OCI-LY7 (cell line): ENCODE measurements at regions not wholly inside any gene's neighbourhood (a gene's known extent, or its start where the extent isn't known, plus 50 kb on each side); places are given as distances from the start of the nearest gene placed in this dataset.
"Not testable (repeated sequence)": the region's sequence is repeated elsewhere in the genome, so short reads cannot be mapped to it uniquely, and the experiment has no call there.

Source experiments
- BruUV-seq: library from RNA; stranded (reverse); fragments of 400-500 nt; replicated peaks from 2 replicates; lab custom pipeline; 2021; lab: Mats Ljungman, UMichigan
- CTCF ChIA-PET: fragments of 300-600 bp; sonication (Branson Sonifier 250); formaldehyde crosslinking; loops from one replicate; lab custom pipeline; 2022; ENCODE audit warnings: antibody characterized with exemption; ENCODE audit not compliant: unreplicated experiment; lab: Charles Lee
- POLR2A ChIA-PET: fragments of 300-600 bp; sonication (Branson Sonifier 250); formaldehyde crosslinking; loops from one replicate; lab custom pipeline; 2022; ENCODE audit warnings: antibody characterized with exemption; lab: Charles Lee
- DNase-seq: peaks from one replicate; pipeline ENCODE4 v3.0.0-alpha.2; 2015; ENCODE audit warnings: low spot score
- H2AFZ ChIP-seq: fragments of 200-600 bp; sonication (generic), shearing (Covaris generic); 2 replicates; pipeline ENCODE4 v1.6.1; 2014; ENCODE audit warnings: mild to moderate bottlenecking, antibody characterized with exemption, low read length, moderate library complexity
- H3K27ac ChIP-seq: fragments of 200-600 bp; sonication (generic); 2 replicates; pipeline ENCODE4 v1.5.1; 2014; ENCODE audit warnings: mixed run types, low read depth, mild to moderate bottlenecking, moderate library complexity, low read length, inconsistent platforms; ENCODE audit not compliant: poor library complexity, severe bottlenecking
- H3K36me3 ChIP-seq: fragments of 200-600 bp; sonication (generic); 2 replicates; pipeline ENCODE4 v1.6.1; 2014; ENCODE audit warnings: mild to moderate bottlenecking, antibody characterized with exemption, low read length, moderate library complexity, mixed read lengths; ENCODE audit not compliant: insufficient read depth
- H3K4me1 ChIP-seq: fragments of 200-600 bp; sonication (generic); 2 replicates; pipeline ENCODE4 v1.5.1; 2014; ENCODE audit warnings: mild to moderate bottlenecking, low read length; ENCODE audit not compliant: insufficient read depth, poor library complexity, severe bottlenecking
- H3K4me2 ChIP-seq: fragments of 200-600 bp; sonication (generic); 2 replicates; pipeline ENCODE4 v1.6.1; 2014; ENCODE audit warnings: mild to moderate bottlenecking, low read length
- H3K4me3 ChIP-seq: fragments of 200-600 bp; sonication (generic); 2 replicates; pipeline ENCODE4 v1.5.1; 2014; ENCODE audit warnings: mild to moderate bottlenecking, low read depth, low read length; ENCODE audit not compliant: poor library complexity, severe bottlenecking
- H3K79me2 ChIP-seq: fragments of 200-600 bp; sonication (generic); 2 replicates; pipeline ENCODE4 v1.6.1; 2016; ENCODE audit warnings: low read depth, mild to moderate bottlenecking, low read length, moderate library complexity, mixed read lengths; ENCODE audit not compliant: insufficient read depth
- H3K9me2 ChIP-seq: fragments of 200-600 bp; sonication (generic); 2 replicates; pipeline ENCODE4 v1.6.1; 2016; ENCODE audit warnings: mild to moderate bottlenecking, low read length, mixed read lengths; ENCODE audit not compliant: insufficient read depth
- H3K9me3 ChIP-seq: fragments of 200-600 bp; sonication (generic); 2 replicates; pipeline ENCODE4 v1.6.1; 2014; ENCODE audit warnings: mild to moderate bottlenecking, mixed run types, low read length, mixed read lengths
- H4K20me1 ChIP-seq: fragments of 200-600 bp; sonication (generic); 2 replicates; pipeline ENCODE4 v1.6.1; 2014; ENCODE audit warnings: mild to moderate bottlenecking, antibody characterized with exemption, low read length, moderate library complexity, mixed read lengths; ENCODE audit not compliant: insufficient read depth
- EZH2phosphoT487 ChIP-seq: fragments of 200-600 bp; sonication (generic); IDR thresholded peaks from 2 replicates; pipeline ENCODE4 v1.6.1; 2018; ENCODE audit warnings: low read depth, borderline replicate concordance, mild to moderate bottlenecking, mixed run types, antibody characterized with exemption, low read length, moderate library complexity, mixed read lengths
- intact Hi-C: fragments of 100-400 bp; cut with micrococcal nuclease; formaldehyde crosslinking; loops from one replicate; pipeline ENCODE4 v1.10.0; 2022; ENCODE audit not compliant: unreplicated experiment
- TF ChIP-seq, protein P1 (sequence below): fragments of 200-600 bp; sonication (generic); conservative IDR thresholded peaks from 2 replicates; pipeline ENCODE4 v1.5.1; 2014; ENCODE audit warnings: mild to moderate bottlenecking, antibody characterized with exemption, low read length, moderate library complexity, mixed read lengths

DNA sequence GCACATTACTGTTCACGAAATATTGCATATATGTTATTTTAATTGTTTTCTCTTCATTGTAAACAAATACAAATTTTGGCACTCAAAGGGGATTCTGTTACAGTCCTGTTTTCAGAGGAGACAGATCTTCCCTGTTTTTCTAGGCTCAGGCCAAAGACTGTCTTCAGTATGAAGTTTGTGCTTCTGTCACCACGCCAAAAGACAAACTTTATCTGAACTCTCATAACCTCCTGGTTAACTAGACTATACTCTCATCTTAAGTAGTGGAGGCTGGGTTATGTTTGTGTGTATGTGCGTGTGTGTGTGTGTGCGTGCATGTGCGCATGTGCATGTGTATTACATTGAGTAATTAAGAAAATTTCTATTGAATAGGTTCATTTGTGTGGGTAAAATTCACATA is 676.8 kb upstream of the HS3ST1 start:
- Histone ChIP-seq H3K27ac (no peak overlapping the region), H3K79me2 (no peaks in the 10 kb centered on the region), H3K4me2 (no peak overlapping the region), H3K36me3 (no peaks in the 10 kb centered on the region), H3K4me3 (no peak overlapping the region), H3K9me2 (no peaks in the 10 kb centered on the region), H3K4me1 (no peaks in the 10 kb centered on the region), H4K20me1 (no peaks in the 10 kb centered on the region), H2AFZ (no peak overlapping the region), H3K9me3 (no peaks in the 10 kb centered on the region)
- DNase-seq: no peak
- ChIA-PET POLR2A (no interaction called here), CTCF (no interaction called here)
- TF ChIP-seq, protein P1, sequence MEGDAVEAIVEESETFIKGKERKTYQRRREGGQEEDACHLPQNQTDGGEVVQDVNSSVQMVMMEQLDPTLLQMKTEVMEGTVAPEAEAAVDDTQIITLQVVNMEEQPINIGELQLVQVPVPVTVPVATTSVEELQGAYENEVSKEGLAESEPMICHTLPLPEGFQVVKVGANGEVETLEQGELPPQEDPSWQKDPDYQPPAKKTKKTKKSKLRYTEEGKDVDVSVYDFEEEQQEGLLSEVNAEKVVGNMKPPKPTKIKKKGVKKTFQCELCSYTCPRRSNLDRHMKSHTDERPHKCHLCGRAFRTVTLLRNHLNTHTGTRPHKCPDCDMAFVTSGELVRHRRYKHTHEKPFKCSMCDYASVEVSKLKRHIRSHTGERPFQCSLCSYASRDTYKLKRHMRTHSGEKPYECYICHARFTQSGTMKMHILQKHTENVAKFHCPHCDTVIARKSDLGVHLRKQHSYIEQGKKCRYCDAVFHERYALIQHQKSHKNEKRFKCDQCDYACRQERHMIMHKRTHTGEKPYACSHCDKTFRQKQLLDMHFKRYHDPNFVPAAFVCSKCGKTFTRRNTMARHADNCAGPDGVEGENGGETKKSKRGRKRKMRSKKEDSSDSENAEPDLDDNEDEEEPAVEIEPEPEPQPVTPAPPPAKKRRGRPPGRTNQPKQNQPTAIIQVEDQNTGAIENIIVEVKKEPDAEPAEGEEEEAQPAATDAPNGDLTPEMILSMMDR: no peak
- no peak for TF ChIP-seq EZH2phosphoT487
- no TSS peak for BruUV-seq
- intact Hi-C loops: no loop called here

DNA sequence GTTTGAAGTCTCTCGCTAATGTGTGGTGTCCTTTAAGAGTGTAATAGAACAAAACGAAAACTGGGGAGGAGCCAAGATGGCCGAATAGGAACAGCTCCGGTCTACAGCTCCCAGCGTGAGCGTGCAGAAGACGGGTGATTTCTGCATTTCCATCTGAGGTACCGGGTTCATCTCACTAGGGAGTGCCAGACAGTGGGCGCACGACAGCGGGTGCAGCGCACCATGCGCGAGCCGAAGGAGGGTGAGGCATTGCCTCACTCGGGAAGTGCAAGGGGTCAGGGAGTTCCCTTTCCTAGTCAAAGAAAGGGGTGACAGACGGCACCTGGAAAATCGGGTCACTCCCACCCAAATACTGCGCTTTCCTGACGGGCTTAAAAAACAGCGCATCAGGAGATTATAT is 661.2 kb upstream of the HS3ST1 start:
- CTCF ChIA-PET, H3K9me2 ChIP-seq, BruUV-seq, POLR2A ChIA-PET, H3K4me2 ChIP-seq, H3K27ac ChIP-seq, H3K4me1 ChIP-seq, H4K20me1 ChIP-seq, DNase-seq, intact Hi-C loops, H3K9me3 ChIP-seq, H2AFZ ChIP-seq, H3K36me3 ChIP-seq, H3K79me2 ChIP-seq, H3K4me3 ChIP-seq: not testable (repeated sequence)

DNA sequence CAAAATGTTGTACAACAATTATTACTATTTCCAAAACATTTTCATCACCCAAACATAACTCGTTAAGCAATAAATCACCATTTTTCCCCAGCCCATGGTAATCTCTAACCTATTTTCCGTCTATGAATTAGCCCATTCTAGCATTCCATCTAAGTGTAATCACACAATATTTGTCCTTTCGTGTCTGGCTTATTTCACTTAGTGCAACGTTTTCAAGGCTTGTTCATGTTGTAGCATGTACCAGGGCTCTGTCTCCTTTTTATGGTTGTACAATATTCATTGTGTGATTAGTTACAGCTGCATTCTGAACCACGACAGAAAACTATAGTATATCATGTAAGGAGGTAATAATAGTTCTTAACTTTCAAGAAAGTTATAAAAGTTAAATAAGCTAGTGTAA is 656.0 kb upstream of the HS3ST1 start:
- intact Hi-C loops: no loop called here
- BruUV-seq: no TSS peak

More for the DNA sequence above, 656.0 kb upstream of the HS3ST1 start:
- Histone ChIP-seq H3K4me2 (no peak overlapping the region), H3K9me2 (no peaks in the 10 kb centered on the region), H3K79me2 (no peaks in the 10 kb centered on the region), H3K4me3 (no peak overlapping the region), H3K9me3 (no peaks in the 10 kb centered on the region), H3K4me1 (no peaks in the 10 kb centered on the region), H2AFZ (no peak overlapping the region), H4K20me1 (no peaks in the 10 kb centered on the region), H3K36me3 (no peaks in the 10 kb centered on the region), H3K27ac (no peak overlapping the region)
- CTCF ChIA-PET: no interaction called here
- no peak for DNase-seq
- POLR2A ChIA-PET: no interaction called here
- TF ChIP-seq EZH2phosphoT487: no peak
- TF ChIP-seq, protein P1: no peak
